Retinal pigment epithelial cell (primary cell): ENCODE measurements at regions not wholly inside any gene's neighbourhood (a gene's known extent, or its start where the extent isn't known, plus 50 kb on each side); places are given as distances from the start of the nearest gene placed in this dataset.

Experiments
- DNase-seq: peaks from one replicate; pipeline ENCODE4 v3.0.0-alpha.2; 2010; ENCODE audit warnings: low read depth
- H3K4me3 ChIP-seq: 2 replicates; pipeline ENCODE4 v1.5.1; 2011; ENCODE audit warnings: mild to moderate bottlenecking, low read length, control low read depth, moderate library complexity
- CTCF ChIP-seq: conservative IDR thresholded peaks from 2 replicates; pipeline ENCODE4 v1.5.1; 2011; ENCODE audit warnings: low read depth, low read length, control low read depth, inconsistent platforms

- TF ChIP-seq CTCF = no peak
- H3K4me3 ChIP-seq = no peak overlapping the region
- DNase-seq = no peak
These were observed 60.7 kb upstream of the ARHGAP28 start for GRCh38 chr18:6668836-6669235.

- DNase-seq = no peak
- no peak overlapping the region for H3K4me3 ChIP-seq
- no peak for TF ChIP-seq CTCF
These were observed 56.7 kb upstream of the ARHGAP28 start for GRCh38 chr18:6672821-6673308.

- H3K4me3 ChIP-seq = no peak overlapping the region
- DNase-seq = no peak
- TF ChIP-seq CTCF = no peak
These were observed 52.4 kb upstream of the ARHGAP28 start for GRCh38 chr18:6677086-6677485.

GRCh38 chr18:6679201-6679600 is 50.3 kb upstream of the ARHGAP28 start:
- TF ChIP-seq CTCF = no peak
- H3K4me3 ChIP-seq = no peak overlapping the region
- no peak for DNase-seq
